Tibial nerve (tissue), 4 donors: ENCODE measurements at regions not wholly inside any gene's neighbourhood (a gene's known extent, or its start where the extent isn't known, plus 50 kb on each side); places are given as distances from the start of the nearest gene placed in this dataset.

Experiments used
- DNase-seq, 2 donors: peaks; one replicate each; pipeline ENCODE4 v3.0.0-alpha.2; 2019; ENCODE audit warnings: low spot score in 2 of 2
- H3K27ac ChIP-seq, 4 donors: fragments of 200-600 bp; sonication (generic) in 3 of 4; one replicate each; pipeline ENCODE4 v1.5.1; 2017 to 2019; ENCODE audit warnings: mild to moderate bottlenecking in 1 of 4
- H3K27me3 ChIP-seq, 2 donors: fragments of 200-600 bp; sonication (generic) in 1 of 2; one replicate each; pipeline versions ENCODE4 v1.5.1 to v1.6.0; 2017 to 2019
- H3K36me3 ChIP-seq, 3 donors: fragments of 200-600 bp; sonication (generic); one replicate each; pipeline ENCODE4 v1.5.1; 2018 to 2019
- H3K4me1 ChIP-seq, 4 donors: fragments of 200-600 bp; sonication (generic) in 3 of 4; one replicate each; pipeline ENCODE4 v1.5.1; 2017 to 2019
- H3K4me3 ChIP-seq, 4 donors: fragments of 200-600 bp; sonication (generic) in 3 of 4; one replicate each; pipeline ENCODE4 v1.5.1; 2017 to 2019; ENCODE audit warnings: mild to moderate bottlenecking in 1 of 4, moderate library complexity in 1 of 4
- H3K9me3 ChIP-seq, 4 donors: fragments of 200-600 bp; sonication (generic) in 3 of 4; one replicate each; pipeline ENCODE4 v1.5.1; 2017 to 2019
- EP300 ChIP-seq, 2 donors: sonication (generic); formaldehyde crosslinking; IDR thresholded peaks; one replicate each; pipeline ENCODE4 v1.6.1; 2017; ENCODE audit warnings: antibody characterized with exemption in 2 of 2, mild to moderate bottlenecking in 1 of 2
- POLR2A ChIP-seq, 2 donors: fragments of 450-650 bp; IDR thresholded peaks; one replicate each; pipeline ENCODE4 v1.6.1; 2017; ENCODE audit warnings: antibody characterized with exemption in 2 of 2, mild to moderate bottlenecking in 2 of 2, moderate library complexity in 2 of 2
- WGBS, 2 donors: methylation state at CpG; one replicate each; pipeline ENCODE4 v1.1.5; 2018; 5-methylcytosine and 5-hydroxymethylcytosine counted together
- TF ChIP-seq, protein P1 (sequence below), 5 experiments: fragments of 200-600 bp in 3 of 5; fragments of 450-650 bp in 2 of 5; sonication (generic) in 3 of 5; IDR thresholded peaks; one replicate each; pipeline ENCODE4 v1.5.1; 2016 to 2019; ENCODE audit warnings: antibody characterized with exemption in 5 of 5, mild to moderate bottlenecking in 3 of 5, moderate library complexity in 2 of 5

DNA sequence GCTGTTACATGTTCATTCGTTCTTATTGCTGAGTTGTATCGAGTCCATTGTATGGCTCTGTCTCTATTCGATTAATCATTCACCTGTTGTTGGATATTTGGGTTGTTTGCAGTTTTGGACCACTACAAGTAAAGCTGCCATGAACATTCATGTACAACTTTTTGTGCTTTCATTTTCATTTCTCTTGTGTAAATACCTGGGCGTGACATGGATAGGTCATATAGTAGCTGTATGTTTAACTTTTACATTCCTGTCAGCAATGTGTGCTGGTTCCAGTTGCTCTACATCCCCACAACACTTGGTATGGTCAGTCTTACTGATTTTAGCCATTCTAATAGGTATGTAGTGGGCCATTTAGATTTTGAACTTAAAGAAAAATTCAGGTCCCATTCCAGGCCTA, 194.2 kb upstream of the PLET1 start:
- TF ChIP-seq POLR2A (IDR thresholded peaks at IDR 0.05): no peak
- TF ChIP-seq, protein P1, sequence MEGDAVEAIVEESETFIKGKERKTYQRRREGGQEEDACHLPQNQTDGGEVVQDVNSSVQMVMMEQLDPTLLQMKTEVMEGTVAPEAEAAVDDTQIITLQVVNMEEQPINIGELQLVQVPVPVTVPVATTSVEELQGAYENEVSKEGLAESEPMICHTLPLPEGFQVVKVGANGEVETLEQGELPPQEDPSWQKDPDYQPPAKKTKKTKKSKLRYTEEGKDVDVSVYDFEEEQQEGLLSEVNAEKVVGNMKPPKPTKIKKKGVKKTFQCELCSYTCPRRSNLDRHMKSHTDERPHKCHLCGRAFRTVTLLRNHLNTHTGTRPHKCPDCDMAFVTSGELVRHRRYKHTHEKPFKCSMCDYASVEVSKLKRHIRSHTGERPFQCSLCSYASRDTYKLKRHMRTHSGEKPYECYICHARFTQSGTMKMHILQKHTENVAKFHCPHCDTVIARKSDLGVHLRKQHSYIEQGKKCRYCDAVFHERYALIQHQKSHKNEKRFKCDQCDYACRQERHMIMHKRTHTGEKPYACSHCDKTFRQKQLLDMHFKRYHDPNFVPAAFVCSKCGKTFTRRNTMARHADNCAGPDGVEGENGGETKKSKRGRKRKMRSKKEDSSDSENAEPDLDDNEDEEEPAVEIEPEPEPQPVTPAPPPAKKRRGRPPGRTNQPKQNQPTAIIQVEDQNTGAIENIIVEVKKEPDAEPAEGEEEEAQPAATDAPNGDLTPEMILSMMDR (IDR thresholded peaks at IDR 0.05): no peak
- TF ChIP-seq EP300 (IDR thresholded peaks at IDR 0.05): no peak

DNA sequence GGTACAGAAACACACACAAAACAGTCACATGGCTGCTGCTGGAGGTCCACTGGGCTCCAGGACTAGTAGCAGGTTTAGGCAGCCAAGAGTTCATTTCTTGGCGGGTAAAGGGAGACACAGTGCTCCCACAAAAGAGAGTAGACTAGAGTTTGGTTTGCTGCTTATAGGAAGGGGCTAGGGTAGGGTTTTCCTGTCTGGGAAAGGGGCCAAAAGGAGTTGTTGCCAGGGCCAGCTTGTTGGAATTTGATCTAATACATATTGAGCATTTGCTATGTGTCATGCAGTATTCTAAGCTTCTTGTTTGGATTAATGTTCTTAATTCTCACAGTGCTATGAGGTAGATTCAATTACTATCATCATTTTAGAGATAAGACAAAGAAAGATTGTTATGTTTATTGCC, 195.1 kb upstream of the PLET1 start:
- no peaks in the 10 kb centered on the region for H3K36me3 ChIP-seq
- TF ChIP-seq, protein P1 (IDR thresholded peaks at IDR 0.05): no peak
- TF ChIP-seq POLR2A (IDR thresholded peaks at IDR 0.05): no peak
- no peak for TF ChIP-seq EP300 (IDR thresholded peaks at IDR 0.05)
- H3K9me3 ChIP-seq: peaks cover 0 to 8% (median 0%) of the 10 kb centered on the region in 4 donors
- no peaks in the 10 kb centered on the region for H3K27me3 ChIP-seq
- H3K4me3 ChIP-seq: no peak overlapping the region
- 57 to 84% methylated on average over 1 of the region's 1 CpG for WGBS, 2 donors
- H3K27ac ChIP-seq: no peak overlapping the region
- H3K4me1 ChIP-seq: no peaks in the 10 kb centered on the region
- no peak for DNase-seq

More for the DNA sequence above, 194.2 kb upstream of the PLET1 start:
- H3K27ac ChIP-seq: no peak overlapping the region
- WGBS, 2 donors: 92 to 94% methylated on average over 4 of the region's 4 CpGs
- H3K36me3 ChIP-seq: no peaks in the 10 kb centered on the region
- DNase-seq: no peak
- H3K4me3 ChIP-seq: no peak overlapping the region
- H3K27me3 ChIP-seq: no peaks in the 10 kb centered on the region
- peaks cover 0 to 8% (median 0%) of the 10 kb centered on the region in 4 donors for H3K9me3 ChIP-seq
- H3K4me1 ChIP-seq: no peaks in the 10 kb centered on the region

DNA sequence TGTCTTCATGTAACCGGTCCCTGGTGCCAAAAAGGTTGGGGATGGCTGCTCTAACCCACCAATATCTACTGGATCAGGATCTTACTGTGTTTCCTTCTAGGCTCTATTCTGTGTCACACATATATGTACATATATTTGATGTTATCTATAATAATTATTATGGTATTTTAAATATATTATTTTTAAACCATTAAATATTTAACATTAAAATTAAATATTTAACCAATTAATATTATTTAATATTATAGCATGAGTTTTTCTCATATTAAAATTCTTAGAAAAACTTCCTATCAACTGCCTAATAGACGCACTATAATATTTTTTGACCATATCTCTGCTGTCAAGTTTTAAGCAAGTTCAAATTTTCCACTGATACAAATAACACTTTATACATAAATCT, 196.9 kb upstream of the PLET1 start:
- DNase-seq: no peak
- no peak overlapping the region for H3K27ac ChIP-seq
- WGBS, 2 donors: 97 to 99% methylated on average over 2 of the region's 2 CpGs
- H3K4me3 ChIP-seq: no peak overlapping the region
- no peaks in the 10 kb centered on the region for H3K27me3 ChIP-seq
- peaks cover 0 to 13% (median 0%) of the 10 kb centered on the region in 4 donors for H3K9me3 ChIP-seq
- TF ChIP-seq POLR2A (IDR thresholded peaks at IDR 0.05): no peak
- TF ChIP-seq, protein P1 (IDR thresholded peaks at IDR 0.05): no peak
- no peak for TF ChIP-seq EP300 (IDR thresholded peaks at IDR 0.05)
- H3K36me3 ChIP-seq: no peaks in the 10 kb centered on the region
- no peaks in the 10 kb centered on the region for H3K4me1 ChIP-seq

DNA sequence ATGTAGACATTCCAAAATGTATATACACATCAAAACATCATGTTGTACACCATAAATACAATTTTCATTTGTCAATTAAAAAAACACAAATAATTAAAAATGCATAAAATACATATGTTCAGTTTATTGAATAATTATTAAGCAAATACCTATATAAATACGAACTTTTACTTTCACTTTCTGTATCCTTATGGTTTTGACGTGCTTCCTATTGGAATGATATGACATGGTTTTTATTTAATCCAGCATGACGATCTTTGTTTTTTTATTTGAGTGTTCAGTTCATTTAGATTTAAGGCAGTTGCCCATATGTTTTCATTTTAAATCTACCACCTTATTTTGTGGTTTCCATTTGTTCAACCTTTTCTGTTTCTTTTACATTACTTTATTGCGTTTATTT, 198.3 kb upstream of the PLET1 start:
- WGBS, 2 donors: 74 to 76% methylated on average over 4 of the region's 4 CpGs
- H3K4me1 ChIP-seq: no peaks in the 10 kb centered on the region
- no peak overlapping the region for H3K27ac ChIP-seq
- H3K4me3 ChIP-seq: no peak overlapping the region
- no peak for DNase-seq
- H3K27me3 ChIP-seq: no peaks in the 10 kb centered on the region
- TF ChIP-seq EP300 (IDR thresholded peaks at IDR 0.05) (no peak), POLR2A (IDR thresholded peaks at IDR 0.05) (no peak)
- TF ChIP-seq, protein P1 (IDR thresholded peaks at IDR 0.05): no peak
- no peaks in the 10 kb centered on the region for H3K36me3 ChIP-seq
- H3K9me3 ChIP-seq: peaks cover 0 to 13% (median 0%) of the 10 kb centered on the region in 4 donors

DNA sequence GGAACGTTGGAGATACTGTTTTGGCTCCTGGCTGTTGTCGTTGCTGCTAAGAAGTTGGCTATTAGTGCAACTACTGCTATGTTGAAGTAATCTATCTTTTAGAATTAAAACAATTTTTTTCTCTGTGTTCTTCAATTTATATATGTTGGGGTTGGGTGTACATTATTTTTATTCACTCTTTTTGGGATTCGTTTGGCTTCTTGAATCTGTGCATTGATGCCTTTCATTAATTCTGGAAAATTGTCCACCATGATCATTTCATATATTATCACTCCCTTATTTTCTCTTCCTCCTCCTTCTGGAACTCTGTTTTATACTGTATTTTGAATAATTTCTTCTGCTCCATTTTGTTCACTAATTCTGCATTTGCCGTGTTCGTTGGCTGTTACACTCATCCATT, 199.5 kb upstream of the PLET1 start:
- no peak for DNase-seq

More for the DNA sequence above, 199.5 kb upstream of the PLET1 start:
- Histone ChIP-seq H3K27me3 (no peaks in the 10 kb centered on the region), H3K9me3 (peaks cover 0 to 13% (median 0%) of the 10 kb centered on the region in 4 donors), H3K4me3 (no peak overlapping the region), H3K36me3 (no peaks in the 10 kb centered on the region), H3K27ac (no peak overlapping the region), H3K4me1 (no peaks in the 10 kb centered on the region)
- 89 to 91% methylated on average over 5 of the region's 5 CpGs for WGBS, 2 donors
- TF ChIP-seq EP300 (IDR thresholded peaks at IDR 0.05): no peak
- no peak for TF ChIP-seq POLR2A (IDR thresholded peaks at IDR 0.05)
- TF ChIP-seq, protein P1 (IDR thresholded peaks at IDR 0.05): no peak
